Frontal cortex (tissue), 3 donors: ENCODE measurements at regions not wholly inside any gene's neighbourhood (a gene's known extent, or its start where the extent isn't known, plus 50 kb on each side); places are given as distances from the start of the nearest gene placed in this dataset.

Source experiments
- DNase-seq, 2 donors: peaks; one replicate each; pipeline ENCODE4 v3.0.0; 2012; ENCODE audit warnings: low spot score in 2 of 2
- FAIRE-seq: peaks from 2 replicates; lab custom pipeline; 2012; peaks lifted over from hg19 to GRCh38; lab: Jason Lieb, UNC
- donor health status: control.
- donor health status: control.
- donor health status: control.

DNA sequence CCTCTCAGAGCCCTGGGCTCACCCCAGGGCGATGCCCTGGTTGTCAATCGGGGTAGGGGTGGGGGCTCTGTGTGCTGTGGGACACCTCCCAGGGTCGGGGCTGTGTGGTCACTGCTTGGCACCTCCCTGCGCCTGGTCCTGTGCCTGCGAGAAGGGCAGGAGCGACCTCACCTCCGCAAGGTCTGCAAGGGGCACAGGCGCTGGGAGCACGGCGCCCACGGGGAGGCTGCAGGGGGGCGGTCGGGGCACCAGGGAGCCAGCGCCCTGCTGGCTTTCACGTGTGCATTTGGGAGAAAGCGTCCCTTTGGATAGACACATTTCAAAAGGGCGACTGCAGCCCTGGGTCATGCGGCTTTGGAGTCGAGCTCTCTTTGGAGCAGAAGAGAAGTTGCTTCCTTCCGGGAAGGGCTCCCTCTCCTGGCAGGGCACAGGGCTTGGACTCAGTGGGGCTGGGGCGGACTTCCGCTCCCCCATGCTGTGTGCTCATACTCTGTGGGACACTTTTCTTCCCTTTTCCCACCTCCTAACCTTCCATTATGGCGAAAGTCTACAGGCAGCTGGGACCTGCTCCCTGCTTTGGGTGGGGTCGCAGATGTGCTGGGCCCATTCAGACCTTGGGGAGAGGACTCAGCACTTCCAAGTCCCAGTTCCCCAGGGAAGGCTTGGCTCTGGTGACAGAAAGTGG, 52.9 kb upstream of the SLC28A3 start:
- no peak for DNase-seq
- FAIRE-seq = no peak

GRCh38 chr9:84394036-84394435, 53.5 kb upstream of the SLC28A3 start:
- DNase-seq (no peak), FAIRE-seq (no peak)

DNA sequence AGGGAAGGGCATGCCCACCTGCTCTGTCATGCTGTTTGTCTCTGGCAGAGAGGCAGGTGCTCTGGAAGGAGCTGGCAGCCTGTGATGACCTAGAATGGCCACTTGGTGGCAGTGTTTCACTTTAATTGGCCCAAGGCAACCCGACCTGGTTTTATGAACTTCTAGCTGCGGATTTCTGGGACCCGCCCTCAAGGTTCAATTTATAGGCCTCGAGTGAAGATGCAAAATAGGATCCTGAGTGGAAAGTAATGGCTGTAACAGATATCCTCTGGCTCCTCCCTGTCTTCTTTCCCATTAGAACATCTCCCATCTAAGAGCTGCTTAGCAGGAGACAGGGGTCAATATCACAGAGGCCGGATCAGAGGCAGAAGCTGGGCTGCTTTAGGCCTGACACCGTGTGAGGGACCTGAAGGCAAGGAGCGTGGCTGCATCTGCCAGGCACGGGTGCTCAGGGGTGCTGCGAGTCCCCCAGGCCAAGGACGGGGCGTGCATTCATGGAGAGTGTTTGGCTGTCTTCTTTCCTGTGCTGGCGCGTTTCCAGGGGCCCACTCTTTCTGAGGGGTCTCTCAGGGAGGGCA, 56.7 kb upstream of the SLC28A3 start:
- DNase-seq (peak; percentile 64 to 68), FAIRE-seq (no peak)

GRCh38 chr9:84397822-84398221, 57.3 kb upstream of the SLC28A3 start:
- DNase-seq = no peak
- no peak for FAIRE-seq

GRCh38 chr9:84402517-84402916, 62.0 kb upstream of the SLC28A3 start:
- DNase-seq (no peak), FAIRE-seq (no peak)

GRCh38 chr9:84403288-84403687, 62.7 kb upstream of the SLC28A3 start:
- no peak for FAIRE-seq
- no peak for DNase-seq

DNA sequence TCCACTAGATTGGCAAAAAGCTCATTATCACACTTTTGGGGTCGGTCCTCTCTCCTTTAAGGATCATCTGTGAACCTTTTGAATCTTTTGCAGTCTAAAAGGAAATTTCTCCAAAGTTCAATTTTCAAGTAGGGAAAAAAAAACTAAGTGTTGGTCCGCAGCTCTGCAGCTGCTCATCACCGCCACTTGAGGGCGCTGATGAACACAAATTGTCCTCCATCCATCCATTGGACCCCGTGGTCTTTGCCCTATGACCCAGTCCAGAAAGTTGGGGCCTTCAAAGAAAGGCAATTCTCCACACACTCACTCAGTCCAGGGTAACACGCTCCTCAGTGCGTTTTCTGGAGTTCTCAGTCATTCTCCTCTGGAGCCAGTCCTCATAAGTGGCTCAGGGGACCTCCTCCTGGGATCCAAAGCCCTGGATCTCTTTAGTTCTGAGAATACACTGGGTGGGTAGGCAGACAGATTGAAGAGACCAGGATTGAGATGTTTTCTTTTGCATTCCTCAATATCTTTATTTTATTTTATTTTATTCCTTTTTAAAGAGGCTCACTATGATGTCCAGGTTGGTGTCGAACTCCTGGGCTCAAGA, 63.6 kb upstream of the SLC28A3 start:
- FAIRE-seq (no peak), DNase-seq (peak in 1 of 2 donors; percentile 34)

GRCh38 chr9:84405667-84406066, 65.1 kb upstream of the SLC28A3 start:
- DNase-seq (no peak), FAIRE-seq (no peak)

GRCh38 chr9:84408416-84408815, 67.9 kb upstream of the SLC28A3 start:
- no peak for FAIRE-seq
- no peak for DNase-seq

- FAIRE-seq (no peak), DNase-seq (peak in 1 of 2 donors; percentile 34)
Measured at GRCh38 chr9:84411683-84412267, 71.2 kb upstream of the SLC28A3 start.

DNA sequence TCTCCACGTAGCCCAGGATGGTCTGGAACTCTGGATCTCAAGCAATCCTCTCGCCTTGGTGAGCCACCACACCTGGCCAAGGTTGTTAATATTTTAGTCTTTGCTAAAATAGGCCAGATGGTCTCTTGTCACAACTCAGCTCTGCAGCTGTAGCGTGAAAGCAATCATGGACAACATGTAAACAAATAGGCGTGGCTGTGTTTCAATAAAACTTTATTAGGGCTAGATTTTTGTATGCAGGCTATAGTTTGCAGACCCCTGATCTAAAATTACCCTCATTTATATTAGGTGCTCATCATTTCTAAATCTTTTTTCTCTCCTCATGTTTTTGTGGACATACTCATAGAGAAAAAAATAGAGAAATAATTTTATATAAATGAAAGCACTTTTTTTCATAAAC, 72.1 kb upstream of the SLC28A3 start:
- DNase-seq (no peak), FAIRE-seq (no peak)

DNA sequence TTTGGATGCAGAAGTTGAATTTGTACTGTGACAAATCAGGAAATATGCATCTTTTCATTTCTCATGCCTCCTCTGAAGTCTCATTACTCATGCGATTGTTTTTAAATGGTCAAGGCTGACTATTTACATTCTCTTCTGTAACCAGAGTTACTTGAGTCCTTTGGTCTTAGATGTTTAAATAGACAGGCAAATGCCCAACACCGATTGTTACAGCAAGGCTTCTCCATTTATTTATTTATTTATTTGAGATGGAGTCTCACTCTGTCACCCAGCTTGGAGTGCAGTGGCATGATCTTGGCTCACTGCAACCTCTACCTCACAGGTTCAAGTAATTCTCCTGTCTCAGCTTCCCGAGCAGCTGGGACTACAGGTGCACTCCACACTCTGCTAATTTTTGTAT, 72.7 kb upstream of the SLC28A3 start:
- DNase-seq (no peak), FAIRE-seq (no peak)

- no peak for FAIRE-seq
- no peak for DNase-seq
Measured at GRCh38 chr9:84419031-84419602, 78.6 kb upstream of the SLC28A3 start.

GRCh38 chr9:84424931-84425330, 84.4 kb upstream of the SLC28A3 start:
- DNase-seq (no peak), FAIRE-seq (no peak)

- FAIRE-seq (no peak), DNase-seq (no peak)
Measured at GRCh38 chr9:84432746-84433145, 92.2 kb upstream of the SLC28A3 start.

GRCh38 chr9:84435902-84436301, 95.3 kb upstream of the SLC28A3 start:
- DNase-seq (no peak), FAIRE-seq (no peak)

DNA sequence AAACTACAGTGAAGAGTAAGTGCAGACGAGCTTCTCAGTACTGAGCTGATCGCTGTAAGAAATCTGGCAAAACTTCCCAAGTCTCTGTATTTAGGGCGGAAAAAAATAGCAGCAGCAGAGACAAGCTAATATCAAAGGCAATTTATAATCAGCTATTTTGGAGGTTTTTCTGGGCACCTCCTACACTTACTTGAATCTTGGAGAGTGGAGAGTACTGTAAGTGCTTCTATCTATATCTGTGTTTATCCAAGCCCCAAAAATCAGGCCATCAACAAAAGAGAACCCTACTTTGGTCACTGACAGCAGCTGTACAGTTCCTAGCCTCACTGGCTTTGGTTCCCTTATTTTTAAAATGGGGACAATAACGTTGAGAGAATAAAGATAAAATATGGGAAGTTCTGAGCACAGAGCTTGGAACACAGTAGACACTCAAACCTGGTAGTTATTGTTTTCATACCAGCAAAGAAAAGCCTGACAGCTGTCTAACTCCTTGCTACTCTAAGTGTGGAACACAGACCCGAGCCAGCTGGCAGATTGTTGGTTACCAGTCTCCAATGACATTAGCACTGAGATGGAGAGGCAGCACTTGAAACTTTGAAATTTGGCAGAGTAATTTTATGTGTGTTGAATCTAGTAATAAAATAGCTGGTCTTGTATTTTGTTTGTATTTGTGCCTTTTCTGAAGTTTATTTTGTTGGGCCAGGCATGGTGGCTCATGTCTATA, 96.0 kb upstream of the SLC28A3 start:
- no peak for FAIRE-seq
- no peak for DNase-seq

GRCh38 chr9:84438391-84438790, 97.8 kb upstream of the SLC28A3 start:
- no peak for DNase-seq

DNA sequence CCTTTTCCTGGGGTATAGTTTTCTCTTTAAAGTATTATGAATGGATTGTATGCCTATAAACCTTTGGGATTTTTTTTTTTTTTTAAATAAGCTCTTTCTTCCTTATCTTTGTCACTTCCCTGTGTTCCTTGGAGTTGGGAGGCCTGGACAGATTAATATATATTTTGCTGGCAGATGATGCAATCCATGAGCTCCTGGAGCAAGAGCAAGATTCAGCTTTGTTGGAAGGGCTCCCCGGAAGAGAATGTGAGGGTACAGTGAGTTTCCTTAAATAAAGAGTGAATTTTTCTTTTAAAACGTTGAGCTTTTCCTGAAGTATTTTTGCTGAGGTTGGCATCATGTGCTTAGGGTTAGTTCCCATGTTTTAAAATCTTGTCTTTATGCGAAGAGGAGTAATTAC, 98.7 kb upstream of the SLC28A3 start:
- DNase-seq (no peak), FAIRE-seq (no peak)

More at GRCh38 chr9:84438391-84438790, 97.8 kb upstream of the SLC28A3 start:
- FAIRE-seq = no peak

- no peak for DNase-seq
Measured at GRCh38 chr9:84442712-84443111, 102.2 kb upstream of the SLC28A3 start.

More at GRCh38 chr9:84442712-84443111, 102.2 kb upstream of the SLC28A3 start:
- FAIRE-seq = no peak
